PC-9 (cell line): ENCODE measurements at regions not wholly inside any gene's neighbourhood (a gene's known extent, or its start where the extent isn't known, plus 50 kb on each side); places are given as distances from the start of the nearest gene placed in this dataset.

ENCODE experiments used
- BruUV-seq: library from RNA; stranded (reverse); fragments of 400-500 nt; replicated peaks from 2 replicates; lab custom pipeline; 2021; lab: Mats Ljungman, UMichigan
- CTCF ChIA-PET: fragments of 300-600 bp; sonication (Branson Sonifier 250); formaldehyde crosslinking; loops from one replicate; lab custom pipeline; 2022; ENCODE audit warnings: antibody characterized with exemption; lab: Charles Lee
- POLR2A ChIA-PET: fragments of 300-600 bp; sonication (Branson Sonifier 250); formaldehyde crosslinking; loops from one replicate; lab custom pipeline; 2022; ENCODE audit warnings: antibody characterized with exemption; ENCODE audit not compliant: unreplicated experiment; lab: Charles Lee
- DNase-seq, 2 experiments: peaks; one replicate each; pipeline versions ENCODE4 v3.0.0 to v3.0.0-alpha.2; 2015 to 2022; ENCODE audit warnings: mixed read lengths in 1 of 2
- H2AFZ ChIP-seq: fragments of 200-600 bp; sonication (generic); 2 replicates; pipeline ENCODE4 v1.8.1; 2017; ENCODE audit warnings: antibody characterized with exemption
- H3F3A ChIP-seq: fragments of 200-600 bp; sonication (generic); 2 replicates; pipeline ENCODE4 v1.8.1; 2017; ENCODE audit warnings: antibody characterized with exemption, mild to moderate bottlenecking, low read depth; ENCODE audit not compliant: insufficient read depth
- H3K27ac ChIP-seq: fragments of 200-600 bp; sonication (generic); 2 replicates; pipeline ENCODE4 v1.6.1; 2016; ENCODE audit warnings: mixed run types
- H3K27me3 ChIP-seq: fragments of 200-600 bp; sonication (generic); 2 replicates; pipeline ENCODE4 v1.6.1; 2016; ENCODE audit warnings: low read depth, mixed run types; ENCODE audit not compliant: insufficient read depth
- H3K36me3 ChIP-seq: fragments of 200-600 bp; sonication (generic); 2 replicates; pipeline ENCODE4 v1.6.1; 2016; ENCODE audit warnings: low read depth, mixed run types
- H3K4me1 ChIP-seq: fragments of 200-600 bp; sonication (generic); replicated peaks from 2 replicates; pipeline ENCODE4 v1.6.1; 2016; ENCODE audit warnings: mixed run types; ENCODE audit not compliant: insufficient read depth
- H3K4me2 ChIP-seq: fragments of 200-600 bp; sonication (generic); 2 replicates; pipeline ENCODE4 v1.6.1; 2017; ENCODE audit warnings: mixed run types
- H3K4me3 ChIP-seq: fragments of 200-600 bp; sonication (generic); 2 replicates; pipeline ENCODE4 v1.6.1; 2016; ENCODE audit warnings: mixed run types
- H3K79me2 ChIP-seq: fragments of 200-600 bp; sonication (generic); 2 replicates; pipeline ENCODE4 v1.6.1; 2017; ENCODE audit warnings: low read depth, mixed run types
- H3K9me2 ChIP-seq: fragments of 200-600 bp; sonication (generic); 2 replicates; pipeline ENCODE4 v1.8.1; 2017; ENCODE audit warnings: mild to moderate bottlenecking; ENCODE audit not compliant: insufficient read depth
- H3K9me3 ChIP-seq: fragments of 200-600 bp; sonication (generic); 2 replicates; pipeline ENCODE4 v1.8.1; 2016; ENCODE audit warnings: low read depth; ENCODE audit not compliant: insufficient read depth
- H4K20me1 ChIP-seq: fragments of 200-600 bp; sonication (generic); 2 replicates; pipeline ENCODE4 v1.8.1; 2017; ENCODE audit not compliant: insufficient read depth
- CTCF ChIP-seq: fragments of 200-600 bp; sonication (generic); conservative IDR thresholded peaks from 2 replicates; pipeline ENCODE4 v1.6.1; 2017; ENCODE audit warnings: mixed run types, antibody characterized with exemption, mild to moderate bottlenecking, moderate library complexity
- EZH2 ChIP-seq: fragments of 200-600 bp; sonication (generic); IDR thresholded peaks from 2 replicates; pipeline ENCODE4 v1.8.0; 2017; ENCODE audit warnings: antibody characterized with exemption, low read depth
- intact Hi-C: fragments of 100-400 bp; cut with micrococcal nuclease; formaldehyde crosslinking; loops from one replicate; pipeline ENCODE4 v1.10.0; 2022; ENCODE audit not compliant: unreplicated experiment

- TF ChIP-seq EZH2 (no peak), CTCF (no peak)
- H3K27ac ChIP-seq: no peak overlapping the region
- POLR2A ChIA-PET: no interaction called here
- no peak overlapping the region for H2AFZ ChIP-seq
- H3K36me3 ChIP-seq: peaks cover 11% of the 10 kb centered on the region; the same call in 1 of the 2 replicates
- H3K4me3 ChIP-seq: no peak overlapping the region
- BruUV-seq: no TSS peak
- CTCF ChIA-PET: no interaction called here
- H3K9me2 ChIP-seq: no peaks in the 10 kb centered on the region
- intact Hi-C loops: no loop called here
- peaks cover 46% of the 10 kb centered on the region for H3F3A ChIP-seq
- no peaks in the 10 kb centered on the region for H3K9me3 ChIP-seq
- no peak overlapping the region for H3K4me2 ChIP-seq
- 0 out of 2 replicates have a peak, but pooled peaks cover 4% of the 10 kb centered on the region for H3K4me1 ChIP-seq
- H4K20me1 ChIP-seq: no peaks in the 10 kb centered on the region; the same call in 1 of the 2 replicates
- no peaks in the 10 kb centered on the region for H3K27me3 ChIP-seq
- DNase-seq: no peak
- no peaks in the 10 kb centered on the region for H3K79me2 ChIP-seq
These were observed 105.4 kb downstream of the NCOR2 start for GRCh38 chr12:124461851-124462623.

- Histone ChIP-seq H3K27me3 (no peaks in the 10 kb centered on the region), H3K9me3 (no peaks in the 10 kb centered on the region), H2AFZ (no peak overlapping the region), H4K20me1 (no peaks in the 10 kb centered on the region; the same call in 1 of the 2 replicates), H3K4me1 (0 out of 2 replicates have a peak, but pooled peaks cover 4% of the 10 kb centered on the region), H3K27ac (no peak overlapping the region), H3K4me2 (no peak overlapping the region), H3F3A (peaks cover 42% of the 10 kb centered on the region), H3K79me2 (no peaks in the 10 kb centered on the region), H3K36me3 (peaks cover 11% of the 10 kb centered on the region; the same call in 1 of the 2 replicates), H3K9me2 (no peaks in the 10 kb centered on the region), H3K4me3 (no peak overlapping the region)
- DNase-seq: no peak
- POLR2A ChIA-PET: no interaction called here
- intact Hi-C loops: no loop called here
- CTCF ChIA-PET: no interaction called here
- BruUV-seq: no TSS peak
- TF ChIP-seq CTCF: no peak
- TF ChIP-seq EZH2: no peak
These were observed 106.2 kb downstream of the NCOR2 start for GRCh38 chr12:124461241-124461673.

GRCh38 chr12:124460771-124461170 lies 106.6 kb downstream of the NCOR2 start:
- Histone ChIP-seq H3K27ac (no peak overlapping the region), H3K79me2 (no peaks in the 10 kb centered on the region), H4K20me1 (no peaks in the 10 kb centered on the region; the same call in 1 of the 2 replicates), H3K9me2 (no peaks in the 10 kb centered on the region), H3F3A (peaks cover 37% of the 10 kb centered on the region), H2AFZ (no peak overlapping the region), H3K4me3 (no peak overlapping the region), H3K4me2 (no peak overlapping the region), H3K27me3 (no peaks in the 10 kb centered on the region), H3K4me1 (peaks cover 4% of the 10 kb centered on the region; the same call in 1 of the 2 replicates), H3K9me3 (no peaks in the 10 kb centered on the region), H3K36me3 (peaks cover 7% of the 10 kb centered on the region; the same call in 1 of the 2 replicates)
- intact Hi-C loops: no loop called here
- no TSS peak for BruUV-seq
- ChIA-PET CTCF (no interaction called here), POLR2A (no interaction called here)
- DNase-seq: no peak
- no peak for TF ChIP-seq EZH2
- no peak for TF ChIP-seq CTCF
